NB4 (cell line): ENCODE measurements at regions not wholly inside any gene's neighbourhood (a gene's known extent, or its start where the extent isn't known, plus 50 kb on each side); places are given as distances from the start of the nearest gene placed in this dataset.

Experiments used
- DNase-seq: peaks from one replicate; pipeline ENCODE4 v3.0.0; 2010; ENCODE audit warnings: low read depth
- H3K4me3 ChIP-seq: one replicate; pipeline ENCODE4 v1.5.1; 2011; ENCODE audit warnings: mild to moderate bottlenecking, low read depth, low read length, moderate library complexity
- MAX ChIP-seq: IDR thresholded peaks from 2 replicates; pipeline ENCODE4 v1.6.1; 2011; ENCODE audit warnings: low read depth, low read length
- MYC ChIP-seq: IDR thresholded peaks from 2 replicates; pipeline ENCODE4 v1.6.1; 2011; ENCODE audit warnings: low read depth, low read length
- POLR2A ChIP-seq: IDR thresholded peaks from 2 replicates; pipeline ENCODE4 v1.6.1; 2011; ENCODE audit warnings: mild to moderate bottlenecking; ENCODE audit not compliant: insufficient read length; ENCODE audit errors: extremely low read depth
- TF ChIP-seq, protein P1 (sequence below): IDR thresholded peaks from one replicate; pipeline ENCODE4 v1.5.1; 2012; ENCODE audit warnings: low read depth, low read length

GRCh38 chr10:47115322-47115721 lies 184.7 kb upstream of the GDF10 start:
- no peak for TF ChIP-seq MAX
- TF ChIP-seq MYC: no peak
- TF ChIP-seq, protein P1, sequence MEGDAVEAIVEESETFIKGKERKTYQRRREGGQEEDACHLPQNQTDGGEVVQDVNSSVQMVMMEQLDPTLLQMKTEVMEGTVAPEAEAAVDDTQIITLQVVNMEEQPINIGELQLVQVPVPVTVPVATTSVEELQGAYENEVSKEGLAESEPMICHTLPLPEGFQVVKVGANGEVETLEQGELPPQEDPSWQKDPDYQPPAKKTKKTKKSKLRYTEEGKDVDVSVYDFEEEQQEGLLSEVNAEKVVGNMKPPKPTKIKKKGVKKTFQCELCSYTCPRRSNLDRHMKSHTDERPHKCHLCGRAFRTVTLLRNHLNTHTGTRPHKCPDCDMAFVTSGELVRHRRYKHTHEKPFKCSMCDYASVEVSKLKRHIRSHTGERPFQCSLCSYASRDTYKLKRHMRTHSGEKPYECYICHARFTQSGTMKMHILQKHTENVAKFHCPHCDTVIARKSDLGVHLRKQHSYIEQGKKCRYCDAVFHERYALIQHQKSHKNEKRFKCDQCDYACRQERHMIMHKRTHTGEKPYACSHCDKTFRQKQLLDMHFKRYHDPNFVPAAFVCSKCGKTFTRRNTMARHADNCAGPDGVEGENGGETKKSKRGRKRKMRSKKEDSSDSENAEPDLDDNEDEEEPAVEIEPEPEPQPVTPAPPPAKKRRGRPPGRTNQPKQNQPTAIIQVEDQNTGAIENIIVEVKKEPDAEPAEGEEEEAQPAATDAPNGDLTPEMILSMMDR: no peak
- no peak for TF ChIP-seq POLR2A
- DNase-seq: no peak
- no peak overlapping the region for H3K4me3 ChIP-seq

DNA sequence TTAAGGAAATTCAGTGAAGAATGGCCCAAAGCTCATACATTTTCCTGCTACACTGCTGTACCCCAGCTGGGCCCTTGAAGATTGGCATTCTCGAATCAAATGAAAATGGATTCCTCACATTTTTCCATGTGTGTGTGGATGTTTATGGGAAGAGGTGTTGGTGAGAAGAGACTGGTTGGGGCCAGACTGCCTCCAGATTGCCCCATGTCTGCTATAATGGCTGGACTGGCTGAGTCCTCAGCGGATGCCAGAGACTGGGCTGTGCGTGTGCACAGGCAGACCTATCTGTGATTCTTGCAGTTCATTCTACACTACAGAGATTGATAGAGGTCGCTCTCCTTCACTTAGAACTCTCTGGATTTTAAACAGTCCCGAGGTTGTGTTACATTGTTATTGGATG lies 183.6 kb upstream of the GDF10 start:
- DNase-seq: no peak
- no peak overlapping the region for H3K4me3 ChIP-seq
- TF ChIP-seq POLR2A (no peak), MYC (no peak), MAX (no peak)
- TF ChIP-seq, protein P1: no peak

GRCh38 chr10:47118326-47118725 lies 181.7 kb upstream of the GDF10 start:
- TF ChIP-seq MYC: no peak
- TF ChIP-seq, protein P1: no peak
- TF ChIP-seq MAX: no peak
- TF ChIP-seq POLR2A: no peak
- DNase-seq: no peak
- H3K4me3 ChIP-seq: no peak overlapping the region

DNA sequence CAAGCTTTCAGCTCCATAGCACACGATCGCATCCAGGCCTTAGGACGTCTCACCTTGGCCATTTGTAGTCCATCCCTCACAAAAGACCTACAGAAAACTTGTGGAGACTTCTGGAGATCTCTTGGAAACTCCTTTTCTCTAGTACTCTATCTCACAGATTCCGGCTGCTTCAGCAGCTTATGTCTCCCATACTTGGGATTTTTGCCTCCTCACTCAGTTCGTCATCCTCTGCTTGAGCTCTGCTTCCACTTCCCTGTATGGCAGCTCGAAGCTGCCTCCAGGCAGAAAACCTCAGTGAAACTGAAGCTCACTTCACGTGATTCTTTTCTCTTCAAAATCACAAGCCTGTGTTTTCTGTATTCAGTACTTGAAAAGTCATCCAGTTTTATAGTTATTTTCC lies 178.7 kb upstream of the GDF10 start:
- TF ChIP-seq MAX (no peak), MYC (no peak), POLR2A (no peak)
- TF ChIP-seq, protein P1: no peak
- H3K4me3 ChIP-seq: no peak overlapping the region
- no peak for DNase-seq

- TF ChIP-seq, protein P1: no peak
- TF ChIP-seq POLR2A (no peak), MYC (no peak), MAX (no peak)
- H3K4me3 ChIP-seq: no peak overlapping the region
- no peak for DNase-seq
These were observed 176.2 kb upstream of the GDF10 start for GRCh38 chr10:47123716-47124288.
